HG02884 (cell line): ENCODE measurements at regions not wholly inside any gene's neighbourhood (a gene's known extent, or its start where the extent isn't known, plus 50 kb on each side); places are given as distances from the start of the nearest gene placed in this dataset.

ENCODE experiments used
- ATAC-seq: cut with Tn5 transposase; IDR thresholded peaks from one replicate; pipeline ENCODE4 v1.9.1; 2021; ENCODE audit warnings: mild to moderate bottlenecking, moderate library complexity; ENCODE audit not compliant: unreplicated experiment

DNA sequence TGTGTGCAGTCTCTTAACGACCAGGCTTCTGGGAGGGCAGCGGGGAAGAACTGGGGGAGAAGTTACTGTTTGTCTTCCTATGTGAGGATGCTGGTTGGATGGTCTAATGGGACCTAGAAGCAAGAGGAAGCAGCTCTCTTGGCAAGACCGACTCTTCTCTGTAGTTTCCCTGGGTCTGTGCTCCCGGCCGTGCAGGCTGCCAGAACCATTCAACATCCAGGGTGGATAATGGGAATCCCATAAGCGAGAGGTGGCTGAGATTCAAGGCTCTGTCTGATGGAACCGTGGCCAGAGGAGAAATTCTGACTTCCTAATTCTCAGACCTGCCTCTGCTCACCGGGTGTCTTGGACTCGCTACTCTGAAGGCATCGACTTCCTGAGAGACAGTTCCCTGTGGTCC lies 561.0 kb upstream of the TBX3 start:
- no peak for ATAC-seq

DNA sequence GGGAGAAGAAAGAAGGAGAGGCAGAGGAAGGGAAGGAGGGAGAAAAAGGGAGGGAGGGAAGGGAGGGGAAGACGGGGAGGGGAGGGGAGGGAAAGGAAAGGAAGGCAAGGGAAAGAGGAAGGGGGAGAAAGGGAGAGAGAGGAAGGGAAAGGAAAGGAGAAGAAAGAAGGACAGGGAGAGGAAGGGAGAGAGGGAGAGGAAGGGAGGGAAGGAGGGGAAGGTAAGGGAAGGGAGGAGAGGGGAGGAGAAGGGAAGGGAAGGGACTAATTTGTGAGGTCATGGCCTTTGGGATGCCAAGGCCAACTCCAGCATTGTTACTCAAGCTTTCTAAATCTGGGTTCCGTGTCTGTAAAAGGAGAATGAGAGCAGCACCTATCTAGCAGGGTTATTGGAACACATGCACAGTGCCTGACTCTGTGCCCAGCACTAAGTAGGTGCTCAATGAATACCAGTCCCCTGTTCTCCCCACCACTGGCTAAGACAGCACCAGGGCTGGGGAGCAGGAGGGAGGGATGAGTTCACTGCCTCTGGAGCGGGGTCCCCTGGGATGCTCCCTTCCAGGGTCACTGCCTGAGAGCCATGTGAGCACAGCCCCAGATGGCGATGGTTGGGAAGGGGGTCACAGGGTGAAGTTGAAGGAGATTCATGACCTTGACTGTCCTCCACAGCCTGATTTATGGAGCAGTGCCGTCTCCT lies 560.1 kb upstream of the TBX3 start:
- no peak for ATAC-seq

DNA sequence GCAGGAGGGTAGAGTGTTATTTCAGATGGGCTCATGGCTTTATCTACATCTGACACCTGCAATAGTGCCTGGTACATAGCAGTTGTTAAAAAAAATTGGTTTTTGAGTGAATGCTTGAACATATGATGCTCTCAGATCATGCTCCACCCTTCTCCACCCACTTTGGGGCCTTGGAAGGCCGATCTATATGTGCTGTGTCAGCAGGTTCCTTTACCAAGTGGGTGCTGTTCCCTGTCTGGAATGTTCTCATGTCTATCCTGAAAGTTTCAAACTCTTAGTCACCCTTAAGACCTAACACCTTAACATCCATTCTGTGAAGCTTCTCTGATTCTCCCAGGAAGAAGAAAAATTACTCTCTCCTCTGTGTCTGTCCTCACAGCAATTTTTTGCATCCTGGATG lies 556.3 kb upstream of the TBX3 start:
- ATAC-seq = no peak

DNA sequence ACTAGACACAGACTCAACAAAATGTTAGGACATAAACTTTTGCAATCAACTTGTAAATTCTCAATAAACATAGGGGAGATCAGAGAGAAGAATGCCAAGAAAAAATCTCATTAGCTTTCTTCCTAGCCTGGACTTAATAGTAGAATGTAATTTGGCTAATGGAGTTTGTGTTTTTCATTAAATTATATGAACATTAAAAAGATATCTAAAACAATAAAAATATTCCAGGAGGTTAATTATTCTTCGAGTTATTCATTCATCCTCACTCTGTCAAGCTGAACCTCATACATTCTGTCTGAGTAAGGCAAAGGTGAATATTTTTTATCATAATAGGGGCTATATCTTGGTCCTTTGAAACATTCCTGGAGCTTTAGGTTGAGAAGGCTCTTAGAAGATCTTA lies 551.9 kb upstream of the TBX3 start:
- no peak for ATAC-seq

DNA sequence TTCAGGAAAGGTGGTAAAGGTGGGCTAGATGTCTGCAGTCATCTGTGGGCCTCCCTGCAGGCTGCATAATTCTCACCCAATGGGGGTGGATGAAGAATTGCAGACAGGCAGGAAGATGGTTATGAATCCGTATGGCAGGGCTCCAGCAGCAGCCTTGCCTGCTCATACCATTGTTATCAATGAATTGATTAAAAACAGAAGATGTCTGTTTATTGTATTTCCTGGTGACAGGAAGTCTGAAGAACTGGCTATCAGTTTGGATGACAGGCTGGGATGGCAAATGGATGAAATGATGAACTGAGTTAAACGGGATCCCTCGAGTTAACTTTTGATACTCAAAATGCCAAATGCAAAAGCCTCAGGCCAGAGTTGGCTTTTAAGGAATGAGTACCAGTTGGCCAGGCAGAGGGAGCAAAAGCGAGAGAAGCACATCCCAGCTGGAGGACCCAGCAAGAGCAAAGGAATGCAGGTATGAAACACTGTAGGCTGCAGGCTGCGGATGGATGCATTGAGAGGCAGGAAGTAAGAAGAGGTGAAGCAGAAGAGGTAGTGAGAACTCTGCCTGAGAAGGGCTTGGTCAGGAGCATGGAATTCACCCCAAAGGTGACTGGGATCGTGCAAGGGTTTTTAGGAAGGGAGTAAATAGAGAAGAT lies 550.0 kb upstream of the TBX3 start:
- ATAC-seq = no peak

DNA sequence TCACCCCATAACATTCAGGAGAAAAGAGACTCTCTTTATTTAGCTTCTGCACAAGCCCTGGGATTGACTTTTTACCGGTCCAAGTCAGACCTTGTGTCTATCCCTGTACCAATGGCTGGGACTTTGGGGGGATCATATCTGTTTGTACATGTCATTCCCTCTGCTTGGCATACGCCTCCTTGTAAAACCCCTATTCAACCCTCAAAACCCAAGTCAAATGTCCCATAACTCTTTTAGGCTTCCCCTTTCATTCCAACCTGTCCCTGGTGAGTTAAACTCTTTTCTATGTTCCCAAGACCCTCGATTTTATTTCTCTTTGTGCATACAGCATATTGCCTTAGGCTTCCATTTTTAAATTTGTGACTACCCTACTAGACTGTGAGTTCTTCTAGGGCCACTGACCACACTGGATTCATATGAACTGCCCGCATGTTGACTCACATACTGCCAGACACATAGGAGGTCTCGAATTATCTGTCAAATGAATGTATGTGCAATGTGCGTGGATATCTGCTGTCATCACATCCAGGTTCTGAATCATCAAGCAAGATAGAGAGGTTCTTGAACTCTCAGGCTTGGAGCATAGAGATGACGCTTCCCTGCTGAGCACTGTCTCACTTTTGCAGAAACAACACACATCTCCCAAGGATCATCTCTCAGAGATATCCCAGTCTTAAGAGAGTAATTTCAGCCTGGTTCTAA lies 548.6 kb upstream of the TBX3 start:
- no peak for ATAC-seq

DNA sequence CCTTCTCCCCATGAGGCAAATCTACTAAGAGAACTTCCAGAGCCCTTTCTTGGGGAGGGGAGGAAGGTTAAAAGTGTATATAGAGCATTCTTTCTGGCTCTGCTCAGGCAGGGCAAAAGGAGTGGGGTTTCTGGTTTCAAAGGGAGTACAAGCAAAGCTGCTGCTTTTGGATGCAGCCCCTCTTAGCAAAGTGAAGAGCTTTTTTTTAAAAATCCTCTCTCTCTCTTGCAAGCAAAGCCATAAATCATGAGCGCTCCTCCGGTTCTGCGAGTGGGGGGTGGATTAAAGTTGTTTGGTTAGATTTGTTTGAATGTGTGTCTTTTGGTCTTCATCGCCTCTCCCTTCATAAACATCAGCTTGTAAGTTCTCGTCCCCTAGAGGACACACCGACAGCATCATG lies 546.6 kb upstream of the TBX3 start:
- ATAC-seq = no peak

DNA sequence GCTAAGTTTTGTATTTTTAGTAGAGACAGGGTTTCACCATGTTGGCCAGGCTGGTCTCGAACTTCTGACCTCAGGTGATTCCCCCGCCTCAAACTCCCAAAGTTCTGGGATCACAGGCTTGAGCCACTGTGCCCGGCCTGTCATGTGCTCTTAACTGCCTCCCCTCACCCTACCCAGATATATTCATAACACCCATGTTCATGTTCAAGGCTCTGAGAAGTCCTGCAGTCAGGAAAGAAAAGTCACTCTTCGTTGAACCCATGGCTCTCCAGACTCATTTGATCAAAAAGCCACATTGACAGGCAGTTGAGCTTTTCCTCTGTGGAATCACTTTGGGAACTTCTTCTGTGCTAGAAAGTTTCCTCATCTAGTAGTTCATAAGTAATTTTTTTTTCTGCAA lies 545.5 kb upstream of the TBX3 start:
- no peak for ATAC-seq

DNA sequence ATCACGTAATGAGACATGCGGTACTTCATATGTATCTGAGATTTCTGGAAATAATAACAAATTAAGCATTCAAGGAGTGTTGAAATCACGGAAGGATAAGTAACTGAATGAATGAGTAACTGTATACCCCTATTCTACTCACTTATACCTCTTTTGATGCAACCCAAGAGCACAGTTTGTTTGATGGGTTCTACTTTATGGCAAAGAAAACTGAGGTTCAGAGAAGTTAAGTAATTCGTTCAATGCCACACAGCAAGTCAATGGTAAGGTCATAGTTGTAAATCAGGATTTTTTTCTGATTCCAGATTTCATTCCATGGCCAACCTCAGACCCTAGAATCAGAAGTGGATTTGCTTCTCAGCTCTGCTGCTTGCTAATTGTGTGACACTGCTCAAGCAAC lies 544.5 kb upstream of the TBX3 start:
- ATAC-seq = no peak

DNA sequence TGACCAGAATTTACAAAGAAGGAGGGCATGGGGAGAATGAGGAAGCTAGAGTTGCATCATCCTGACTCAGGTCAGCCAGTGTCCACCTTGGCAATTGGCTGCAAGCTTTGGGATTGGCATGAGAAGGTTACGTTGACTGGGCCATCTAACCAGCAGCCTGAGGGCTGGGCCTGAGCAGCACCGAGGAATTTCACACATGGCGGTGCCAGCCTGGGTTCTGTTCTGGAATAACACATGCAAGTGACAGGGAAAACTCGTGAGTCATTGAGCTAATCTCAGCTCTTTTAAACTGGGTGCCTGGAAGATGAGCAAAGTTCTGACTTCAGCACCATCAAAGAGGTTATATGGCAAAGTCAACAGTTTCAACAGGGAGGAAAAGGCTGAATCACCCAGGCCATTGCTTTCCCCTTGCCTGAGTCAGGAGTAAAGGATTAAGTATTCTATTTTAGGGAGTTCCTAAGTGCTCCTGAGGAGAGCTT lies 543.2 kb upstream of the TBX3 start:
- ATAC-seq = no peak

DNA sequence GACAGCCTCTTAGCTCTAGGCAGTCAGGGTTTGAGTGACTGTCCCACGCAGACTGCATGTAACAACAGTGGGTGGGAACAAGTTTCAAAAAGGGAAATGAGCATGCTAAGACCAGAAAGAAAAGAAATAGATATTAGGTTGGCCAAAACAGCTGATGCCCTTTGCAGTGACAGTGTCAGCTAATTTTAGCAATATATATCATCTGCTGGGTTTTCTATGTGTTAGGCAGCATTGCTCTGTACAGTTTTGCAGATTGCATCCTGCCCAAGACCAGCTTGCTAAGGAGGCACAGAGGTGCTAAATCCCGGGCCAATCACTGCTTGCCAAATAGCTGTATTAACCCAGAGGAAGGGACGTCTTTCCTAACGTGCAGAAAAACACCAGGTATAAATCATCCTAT lies 541.9 kb upstream of the TBX3 start:
- ATAC-seq = no peak

DNA sequence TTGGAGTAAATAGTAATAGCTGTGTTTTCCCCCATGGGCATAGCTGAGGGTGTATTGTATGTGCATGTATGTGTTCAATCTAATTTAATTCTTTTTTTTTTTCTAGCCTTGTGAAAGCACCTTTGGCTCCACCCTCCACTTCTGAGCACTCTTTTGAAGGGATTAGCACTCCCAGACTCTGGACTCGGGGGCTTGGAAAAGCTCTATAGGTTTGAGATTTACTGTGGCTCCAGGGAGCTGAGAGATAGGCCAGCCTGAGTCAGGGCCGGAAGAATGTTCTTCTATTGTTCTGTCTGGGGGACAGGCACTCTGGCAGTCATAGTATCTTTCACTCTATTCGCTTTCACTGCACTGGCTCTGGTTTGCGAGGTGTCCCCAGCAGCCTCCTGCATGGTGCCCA lies 540.0 kb upstream of the TBX3 start:
- no peak for ATAC-seq

DNA sequence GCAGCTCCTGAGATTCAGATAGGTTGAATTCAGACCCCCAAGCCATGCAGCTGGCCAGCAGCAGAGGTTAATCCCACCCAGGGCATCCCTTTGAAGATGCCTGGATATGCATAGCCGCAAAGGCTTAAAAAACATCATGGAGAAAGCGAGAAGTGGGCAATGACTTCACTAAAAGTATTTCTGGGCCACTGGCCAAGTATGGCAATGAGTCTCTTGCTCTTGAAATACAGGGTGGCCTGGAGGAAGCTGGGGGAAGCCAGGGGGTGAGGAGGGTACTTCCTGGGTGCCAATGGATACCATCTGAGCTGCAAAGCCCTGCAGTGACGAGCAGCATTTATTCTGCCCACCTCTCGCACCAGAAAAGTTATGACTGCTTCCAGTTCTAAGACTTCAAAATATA lies 539.3 kb upstream of the TBX3 start:
- ATAC-seq = no peak

DNA sequence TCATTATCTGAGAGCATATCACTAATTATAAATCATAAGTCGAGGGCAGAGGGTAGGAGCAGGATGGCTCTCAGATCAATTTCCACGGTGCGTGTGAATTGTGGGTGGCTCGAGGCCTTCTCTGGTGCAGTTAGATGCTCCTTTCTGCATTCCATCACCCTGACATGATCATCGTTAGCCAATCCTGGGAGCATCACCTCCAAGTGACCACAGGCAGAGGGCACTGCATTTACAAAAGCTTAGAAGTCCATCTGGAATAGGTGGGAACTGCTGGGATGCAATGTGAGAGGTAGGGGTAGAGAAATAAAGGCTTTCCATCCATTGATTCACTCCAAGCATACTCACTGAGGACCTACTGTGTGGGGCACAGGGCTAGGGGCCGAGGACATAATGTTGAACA lies 538.2 kb upstream of the TBX3 start:
- no peak for ATAC-seq

DNA sequence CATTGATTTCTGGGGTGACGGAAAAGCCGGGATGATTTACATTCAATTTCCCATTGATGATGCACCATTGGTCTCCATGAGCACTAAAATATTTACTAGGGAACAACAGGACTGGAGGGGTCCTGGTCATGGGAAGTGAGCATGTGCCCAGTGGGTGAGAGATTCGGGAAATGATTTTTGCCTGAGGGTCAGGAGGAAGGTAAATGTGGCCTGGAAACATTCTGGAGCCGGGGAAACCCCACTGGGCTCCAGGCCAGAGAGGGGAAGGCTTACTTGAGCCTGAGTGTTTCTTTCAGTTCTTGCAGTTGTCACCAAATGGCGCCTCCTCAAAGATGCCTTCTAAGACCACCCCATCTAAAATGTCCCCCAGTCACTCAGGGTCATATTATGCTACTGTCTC lies 532.3 kb upstream of the TBX3 start:
- ATAC-seq = no peak

DNA sequence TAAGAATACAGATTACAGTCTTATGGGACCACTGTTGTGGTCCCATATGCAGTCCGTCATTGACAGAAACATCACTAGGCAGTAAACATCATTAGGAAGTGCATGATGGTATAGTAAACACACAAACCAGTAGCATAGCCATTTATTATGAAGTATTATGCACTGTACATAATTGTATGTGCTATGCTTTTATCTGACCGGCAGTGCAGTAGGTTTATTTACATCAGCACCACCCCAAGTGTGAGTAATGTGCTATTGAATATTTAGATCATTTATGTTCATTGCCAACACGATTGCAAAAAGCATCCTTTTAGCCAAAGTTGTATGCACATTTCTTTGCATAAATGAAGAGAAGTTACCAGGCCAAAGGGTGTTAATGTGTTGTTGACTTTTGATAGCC lies 531.6 kb upstream of the TBX3 start:
- ATAC-seq = no peak

DNA sequence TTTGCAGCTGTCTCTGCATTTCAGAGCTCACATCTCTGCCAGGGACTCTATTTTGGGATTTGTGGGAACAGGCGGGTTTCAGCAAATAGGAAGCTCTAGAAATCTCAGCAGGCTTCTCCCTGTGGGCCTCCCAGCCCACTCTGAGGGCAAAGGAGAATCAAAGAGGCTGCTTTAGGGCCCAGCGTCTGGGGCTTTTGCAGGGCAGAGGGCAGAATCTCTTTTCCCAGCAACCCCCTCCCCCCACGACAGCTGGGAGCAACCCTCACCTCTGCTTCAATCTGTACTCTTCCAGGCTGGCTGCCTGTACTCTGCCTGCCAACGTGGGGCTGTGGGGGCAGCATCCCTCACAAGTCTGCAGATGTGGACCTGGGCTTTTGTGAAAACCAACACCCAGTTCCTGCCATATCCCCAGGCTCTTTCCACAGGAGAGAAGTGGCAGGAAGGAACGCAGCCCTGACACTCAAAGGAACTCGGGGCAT lies 529.6 kb upstream of the TBX3 start:
- ATAC-seq = no peak

DNA sequence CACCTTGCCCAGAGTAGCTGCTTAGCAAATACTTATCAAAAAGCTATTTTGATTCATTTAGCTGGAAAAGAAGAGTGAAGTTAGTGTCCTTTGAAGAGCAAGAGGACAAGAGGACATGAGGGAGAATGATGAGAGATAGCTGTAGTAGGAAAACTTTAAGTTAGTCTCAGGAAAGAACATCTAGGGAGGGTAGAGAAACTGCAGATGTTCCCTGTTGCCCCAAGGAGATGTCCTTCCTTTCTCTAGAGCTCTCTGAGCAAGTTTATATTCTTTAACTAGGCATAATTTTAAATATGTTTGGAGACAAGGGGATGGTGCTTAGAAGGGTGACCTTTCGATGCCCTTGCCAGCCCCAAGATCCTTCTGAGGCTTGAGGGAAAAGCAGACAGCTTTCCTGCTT lies 529.1 kb upstream of the TBX3 start:
- ATAC-seq = no peak

DNA sequence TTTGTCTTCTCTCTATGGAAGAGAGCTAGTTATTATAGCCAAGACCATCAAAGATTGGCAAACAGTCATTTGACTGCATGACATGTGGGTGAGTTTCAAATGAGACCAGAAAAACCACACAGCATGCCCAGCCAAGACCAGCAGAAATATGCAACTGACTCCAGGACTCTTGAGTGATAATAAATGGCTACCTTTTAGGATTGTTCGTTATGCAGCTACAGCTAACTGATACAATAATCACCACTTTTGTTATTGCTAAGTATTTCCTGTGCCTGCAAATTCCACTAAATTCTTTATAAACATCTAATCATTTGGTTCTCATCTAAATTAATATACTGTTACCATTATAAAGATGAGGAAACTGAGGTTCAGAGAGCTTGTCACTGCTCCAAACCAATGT lies 528.4 kb upstream of the TBX3 start:
- ATAC-seq = no peak

DNA sequence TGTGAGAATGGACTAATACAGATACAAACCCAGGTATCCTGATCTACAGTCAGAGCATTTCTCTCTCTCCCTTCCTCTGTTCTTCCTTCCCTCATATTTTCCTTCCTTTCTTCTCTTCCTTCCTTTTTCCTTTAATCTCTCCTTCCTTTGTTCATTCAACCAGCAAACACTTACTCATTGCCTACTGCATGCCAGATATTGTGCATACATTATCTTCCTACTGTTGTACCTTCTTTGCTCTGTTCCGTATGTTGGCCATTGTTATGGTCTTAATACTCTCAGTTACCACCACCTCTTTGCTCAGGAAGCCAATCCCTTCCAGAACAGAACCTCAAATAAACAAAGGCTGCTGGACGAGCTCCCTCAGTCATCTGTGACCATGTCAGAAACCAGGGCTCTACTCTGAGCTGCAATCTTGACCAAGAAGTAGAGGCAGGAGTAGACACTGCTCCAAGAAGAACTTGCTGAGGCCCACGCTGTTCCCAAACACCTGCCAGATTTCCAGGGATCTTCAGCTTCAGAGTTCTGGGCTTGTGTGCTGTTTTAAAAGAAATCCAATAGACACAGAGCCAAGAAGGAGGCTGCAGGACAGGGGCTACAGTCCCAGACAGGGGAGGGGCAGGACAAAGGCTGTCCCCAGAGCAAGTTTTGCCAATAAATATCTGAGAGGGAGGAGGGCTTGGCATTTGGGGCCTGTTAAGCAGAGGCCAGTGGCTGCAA lies 526.7 kb upstream of the TBX3 start:
- no peak for ATAC-seq

DNA sequence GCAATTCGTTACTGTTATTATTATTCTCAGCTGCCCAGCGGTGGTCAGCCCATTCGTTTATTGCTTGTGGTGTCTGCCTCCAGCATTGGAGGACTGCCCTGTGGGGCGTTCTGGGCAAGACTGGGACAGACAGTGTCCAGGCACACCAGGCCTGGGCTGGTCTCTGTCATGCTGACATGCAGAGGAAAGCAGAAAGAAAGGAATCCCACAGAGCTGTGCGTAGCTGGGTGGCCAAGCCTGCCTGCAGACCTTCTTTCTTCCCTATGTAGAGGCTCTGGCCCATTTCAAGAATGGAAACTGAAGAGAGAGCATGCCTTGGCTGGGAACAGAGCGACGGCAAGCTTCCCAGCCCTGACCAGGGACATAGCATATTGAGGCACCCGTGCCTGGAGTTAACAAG lies 525.3 kb upstream of the TBX3 start:
- ATAC-seq = no peak

DNA sequence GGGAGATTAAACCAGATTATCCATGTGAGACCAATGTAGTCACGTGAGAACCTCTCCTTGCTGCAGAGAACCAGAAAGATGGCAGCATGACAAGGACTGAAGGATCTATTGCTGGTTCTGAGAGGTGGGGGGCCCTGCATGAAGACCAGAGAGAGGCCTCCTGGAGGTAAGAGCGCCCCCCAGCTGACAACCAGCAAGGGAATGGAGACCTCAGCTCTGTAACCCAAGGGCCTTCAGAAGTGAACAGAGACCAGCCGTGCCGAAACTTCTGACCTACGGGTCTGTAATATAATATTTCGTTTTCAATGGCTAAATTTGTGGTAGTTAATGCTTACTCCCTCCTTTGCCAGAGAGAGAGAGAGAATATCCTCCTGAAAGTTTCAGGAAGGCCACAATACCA lies 524.1 kb upstream of the TBX3 start:
- no peak for ATAC-seq
